NT2/D1 (cell line): ENCODE measurements at regions not wholly inside any gene's neighbourhood (a gene's known extent, or its start where the extent isn't known, plus 50 kb on each side); places are given as distances from the start of the nearest gene placed in this dataset.

ENCODE experiments used
- DNase-seq: peaks from one replicate; pipeline ENCODE4 v3.0.0-alpha.2; 2011; ENCODE audit warnings: low read depth, low spot score
- H3K27me3 ChIP-seq: 2 replicates; pipeline ENCODE4 v1.6.0; 2011; ENCODE audit warnings: mild to moderate bottlenecking; ENCODE audit not compliant: insufficient read length, insufficient read depth
- H3K36me3 ChIP-seq: 2 replicates; pipeline ENCODE4 v1.6.1; 2011; ENCODE audit warnings: mild to moderate bottlenecking, low read length, mixed read lengths; ENCODE audit not compliant: insufficient read depth, insufficient read length
- H3K4me1 ChIP-seq: 2 replicates; pipeline ENCODE4 v1.5.1; 2011; ENCODE audit not compliant: insufficient read depth, insufficient read length
- H3K4me3 ChIP-seq: 2 replicates; pipeline ENCODE4 v1.5.1; 2011; ENCODE audit warnings: low read depth; ENCODE audit not compliant: insufficient read length
- H3K9ac ChIP-seq: 2 replicates; pipeline ENCODE4 v1.6.0; 2011; ENCODE audit warnings: low read depth; ENCODE audit not compliant: insufficient read length
- H3K9me3 ChIP-seq: 2 replicates; pipeline ENCODE4 v1.5.1; 2011; ENCODE audit warnings: mild to moderate bottlenecking, low read length; ENCODE audit not compliant: insufficient read depth
- SUZ12 ChIP-seq: IDR thresholded peaks from 2 replicates; pipeline ENCODE4 v1.6.1; 2011; ENCODE audit not compliant: insufficient read length, insufficient read depth; ENCODE audit errors: extremely low read depth
- YY1 ChIP-seq: IDR thresholded peaks from 2 replicates; pipeline ENCODE4 v1.6.1; 2011; ENCODE audit not compliant: insufficient read length, insufficient read depth
- ZNF274 ChIP-seq: IDR thresholded peaks from 2 replicates; pipeline ENCODE4 v1.6.1; 2011; ENCODE audit warnings: mild to moderate bottlenecking, low read depth, low read length

- no peaks in the 10 kb centered on the region for H3K4me1 ChIP-seq
- no peaks in the 10 kb centered on the region for H3K27me3 ChIP-seq
- H3K36me3 ChIP-seq: no peaks in the 10 kb centered on the region
- no peak overlapping the region for H3K9ac ChIP-seq
- TF ChIP-seq ZNF274 (no peak), SUZ12 (no peak), YY1 (no peak)
- no peak overlapping the region for H3K4me3 ChIP-seq
- H3K9me3 ChIP-seq: no peaks in the 10 kb centered on the region
- no peak for DNase-seq
Measured at GRCh38 chr18:25962919-25963318, 127.5 kb downstream of the SS18 start.

- Histone ChIP-seq H3K27me3 (no peaks in the 10 kb centered on the region), H3K9ac (no peak overlapping the region)
- TF ChIP-seq ZNF274: no peak
- no peak for TF ChIP-seq YY1
- TF ChIP-seq SUZ12: no peak
Measured at GRCh38 chr18:25962176-25962575, 128.2 kb downstream of the SS18 start.

GRCh38 chr18:25957017-25957416 is 133.4 kb downstream of the SS18 start:
- Histone ChIP-seq H3K9ac (no peak overlapping the region), H3K36me3 (no peaks in the 10 kb centered on the region), H3K4me1 (no peaks in the 10 kb centered on the region), H3K27me3 (no peaks in the 10 kb centered on the region), H3K9me3 (no peaks in the 10 kb centered on the region), H3K4me3 (no peak overlapping the region)
- no peak for DNase-seq
- no peak for TF ChIP-seq ZNF274
- TF ChIP-seq YY1: no peak
- no peak for TF ChIP-seq SUZ12

More at GRCh38 chr18:25962176-25962575, 128.2 kb downstream of the SS18 start:
- Histone ChIP-seq H3K9me3 (no peaks in the 10 kb centered on the region), H3K36me3 (no peaks in the 10 kb centered on the region), H3K4me3 (no peak overlapping the region), H3K4me1 (no peaks in the 10 kb centered on the region)
- DNase-seq: no peak

GRCh38 chr18:25953111-25953510 is 137.3 kb downstream of the SS18 start:
- H3K9ac ChIP-seq: no peak overlapping the region
- H3K4me3 ChIP-seq: no peak overlapping the region
- H3K4me1 ChIP-seq: no peaks in the 10 kb centered on the region
- TF ChIP-seq ZNF274: no peak
- TF ChIP-seq SUZ12: no peak
- TF ChIP-seq YY1: no peak
- no peak for DNase-seq
- H3K9me3 ChIP-seq: no peaks in the 10 kb centered on the region
- no peaks in the 10 kb centered on the region for H3K27me3 ChIP-seq
- H3K36me3 ChIP-seq: no peaks in the 10 kb centered on the region

GRCh38 chr18:25950321-25950720 is 140.1 kb downstream of the SS18 start:
- Histone ChIP-seq H3K9ac (no peak overlapping the region), H3K4me1 (no peaks in the 10 kb centered on the region), H3K27me3 (no peaks in the 10 kb centered on the region), H3K36me3 (no peaks in the 10 kb centered on the region), H3K4me3 (no peak overlapping the region), H3K9me3 (no peaks in the 10 kb centered on the region)
- TF ChIP-seq YY1: no peak
- TF ChIP-seq SUZ12: no peak
- no peak for TF ChIP-seq ZNF274
- no peak for DNase-seq

GRCh38 chr18:25946540-25946939 is 143.9 kb downstream of the SS18 start:
- Histone ChIP-seq H3K4me1 (no peaks in the 10 kb centered on the region), H3K9ac (no peak overlapping the region), H3K36me3 (no peaks in the 10 kb centered on the region), H3K27me3 (no peaks in the 10 kb centered on the region), H3K4me3 (no peak overlapping the region), H3K9me3 (no peaks in the 10 kb centered on the region)
- TF ChIP-seq ZNF274: no peak
- TF ChIP-seq SUZ12: no peak
- no peak for TF ChIP-seq YY1
- DNase-seq: no peak

GRCh38 chr18:25935356-25935755 is 155.1 kb downstream of the SS18 start:
- no peak overlapping the region for H3K9ac ChIP-seq
- no peak for TF ChIP-seq YY1
- no peak for TF ChIP-seq SUZ12
- TF ChIP-seq ZNF274: no peak
- no peak for DNase-seq
- H3K4me3 ChIP-seq: no peak overlapping the region
- H3K4me1 ChIP-seq: no peaks in the 10 kb centered on the region
- H3K27me3 ChIP-seq: no peaks in the 10 kb centered on the region
- no peaks in the 10 kb centered on the region for H3K36me3 ChIP-seq
- H3K9me3 ChIP-seq: no peaks in the 10 kb centered on the region

GRCh38 chr18:25931126-25931525 is 159.3 kb downstream of the SS18 start:
- Histone ChIP-seq H3K9ac (no peak overlapping the region), H3K36me3 (no peaks in the 10 kb centered on the region), H3K4me1 (no peaks in the 10 kb centered on the region), H3K4me3 (no peak overlapping the region), H3K9me3 (no peaks in the 10 kb centered on the region), H3K27me3 (no peaks in the 10 kb centered on the region)
- DNase-seq: no peak
- no peak for TF ChIP-seq YY1
- TF ChIP-seq ZNF274: no peak
- TF ChIP-seq SUZ12: no peak
